GM10266 (cell line): ENCODE measurements at regions not wholly inside any gene's neighbourhood (a gene's known extent, or its start where the extent isn't known, plus 50 kb on each side); places are given as distances from the start of the nearest gene placed in this dataset.

Experiments used
- DNase-seq: peaks from one replicate; pipeline ENCODE4 v3.0.0; 2012; ENCODE audit errors: extremely low spot score
- TF ChIP-seq, protein P1 (sequence below): IDR thresholded peaks from 2 replicates; pipeline ENCODE4 v1.5.1; 2012; ENCODE audit warnings: mild to moderate bottlenecking, low read depth; ENCODE audit not compliant: control insufficient read depth, insufficient read depth; ENCODE audit errors: missing control alignments

DNA sequence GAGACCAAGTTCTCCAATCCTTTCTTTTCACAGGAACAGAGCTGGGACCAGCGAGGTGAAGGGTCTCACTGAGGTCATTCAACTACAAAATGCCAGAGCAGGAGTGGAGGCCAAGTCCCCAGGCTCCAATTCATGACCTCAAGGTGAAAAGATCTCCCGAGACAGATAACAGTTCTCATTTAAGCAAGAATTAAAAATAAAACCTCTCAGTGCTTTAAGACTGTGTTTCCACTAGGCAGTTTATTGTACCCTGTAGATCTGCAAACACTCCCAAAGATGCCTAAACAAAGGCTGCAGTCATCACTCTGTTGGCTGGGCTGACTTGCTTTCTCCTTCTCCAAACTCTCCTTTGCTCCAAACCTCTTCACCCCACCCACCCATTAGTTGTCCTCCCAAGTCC, 74.8 kb upstream of the CXCL12 start:
- TF ChIP-seq, protein P1, sequence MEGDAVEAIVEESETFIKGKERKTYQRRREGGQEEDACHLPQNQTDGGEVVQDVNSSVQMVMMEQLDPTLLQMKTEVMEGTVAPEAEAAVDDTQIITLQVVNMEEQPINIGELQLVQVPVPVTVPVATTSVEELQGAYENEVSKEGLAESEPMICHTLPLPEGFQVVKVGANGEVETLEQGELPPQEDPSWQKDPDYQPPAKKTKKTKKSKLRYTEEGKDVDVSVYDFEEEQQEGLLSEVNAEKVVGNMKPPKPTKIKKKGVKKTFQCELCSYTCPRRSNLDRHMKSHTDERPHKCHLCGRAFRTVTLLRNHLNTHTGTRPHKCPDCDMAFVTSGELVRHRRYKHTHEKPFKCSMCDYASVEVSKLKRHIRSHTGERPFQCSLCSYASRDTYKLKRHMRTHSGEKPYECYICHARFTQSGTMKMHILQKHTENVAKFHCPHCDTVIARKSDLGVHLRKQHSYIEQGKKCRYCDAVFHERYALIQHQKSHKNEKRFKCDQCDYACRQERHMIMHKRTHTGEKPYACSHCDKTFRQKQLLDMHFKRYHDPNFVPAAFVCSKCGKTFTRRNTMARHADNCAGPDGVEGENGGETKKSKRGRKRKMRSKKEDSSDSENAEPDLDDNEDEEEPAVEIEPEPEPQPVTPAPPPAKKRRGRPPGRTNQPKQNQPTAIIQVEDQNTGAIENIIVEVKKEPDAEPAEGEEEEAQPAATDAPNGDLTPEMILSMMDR, result no peak
- DNase-seq, result no peak

DNA sequence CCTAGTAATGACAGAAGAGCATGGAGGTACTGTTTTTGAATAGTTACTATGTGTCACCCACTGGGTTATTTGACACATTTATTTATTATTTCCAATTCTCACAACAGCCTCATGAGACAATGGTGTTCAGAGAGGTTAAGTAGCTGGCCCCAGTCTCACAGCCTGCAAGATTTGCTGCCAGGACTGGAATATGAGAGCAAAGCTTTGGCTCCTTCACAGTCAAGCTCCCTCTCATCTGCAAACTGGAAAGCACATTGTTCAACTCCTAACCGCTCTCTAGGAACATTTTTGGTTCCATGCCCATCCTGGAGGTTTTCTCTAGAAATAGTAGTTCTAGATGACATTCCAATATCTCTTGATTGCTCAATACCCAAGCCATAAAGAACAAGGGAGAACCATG, 75.5 kb upstream of the CXCL12 start:
- no peak for DNase-seq
- TF ChIP-seq, protein P1, result no peak

DNA sequence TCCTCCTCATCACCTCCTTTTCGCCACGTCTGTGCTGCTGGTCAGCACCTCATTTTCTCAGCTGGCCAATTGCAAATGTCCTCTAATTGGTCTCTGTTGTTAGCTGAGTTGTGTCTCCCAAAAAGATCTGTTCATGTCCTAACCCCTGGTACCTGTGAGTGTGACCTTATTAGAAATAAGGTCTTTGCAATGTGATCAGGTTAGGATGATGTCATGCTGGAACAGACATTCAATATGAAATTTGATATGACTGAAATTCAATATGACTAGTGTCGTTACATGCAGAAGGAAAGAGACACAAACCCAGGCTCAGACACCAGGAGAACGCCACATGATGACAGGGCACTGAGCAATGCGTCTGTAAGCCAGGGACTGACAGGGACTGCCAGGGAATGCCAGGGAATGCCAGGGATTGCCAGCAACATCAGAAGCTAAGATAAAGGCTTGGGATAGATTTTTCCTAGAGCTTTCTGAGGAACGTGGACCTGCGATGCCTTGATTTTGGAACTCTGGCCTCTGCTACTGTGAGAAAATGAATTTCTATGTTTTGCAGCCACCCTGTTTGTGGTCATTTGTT, 77.5 kb upstream of the CXCL12 start:
- TF ChIP-seq, protein P1, result no peak
- no peak for DNase-seq

DNA sequence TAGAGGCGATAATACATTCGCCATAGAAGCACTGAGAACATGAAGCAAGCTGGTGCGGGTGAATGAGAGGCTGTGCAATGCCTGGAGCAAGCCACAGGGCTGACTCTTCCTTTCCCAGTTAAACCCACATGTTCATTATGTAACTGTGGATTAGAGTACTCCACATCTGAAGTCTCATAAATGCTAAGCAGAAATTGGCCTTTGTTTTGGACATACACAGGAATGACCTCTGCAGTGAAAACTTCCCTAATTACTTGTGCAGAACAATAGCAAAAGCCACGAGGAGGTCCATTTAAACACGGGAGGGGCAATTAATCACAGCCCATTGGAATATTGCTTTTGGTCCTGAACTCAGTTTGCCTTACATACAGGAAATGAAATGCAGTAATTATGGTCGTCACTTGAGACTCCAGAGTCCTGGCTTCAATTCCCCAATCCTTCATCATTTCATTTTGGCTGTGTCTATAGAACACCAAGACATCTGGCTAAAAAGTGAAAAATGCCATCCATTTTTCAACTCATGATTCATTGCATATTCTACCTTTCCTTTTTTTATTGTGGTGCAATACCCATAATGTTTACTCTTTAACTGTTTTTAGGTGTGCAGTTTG, 78.7 kb upstream of the CXCL12 start:
- no peak for DNase-seq

DNA sequence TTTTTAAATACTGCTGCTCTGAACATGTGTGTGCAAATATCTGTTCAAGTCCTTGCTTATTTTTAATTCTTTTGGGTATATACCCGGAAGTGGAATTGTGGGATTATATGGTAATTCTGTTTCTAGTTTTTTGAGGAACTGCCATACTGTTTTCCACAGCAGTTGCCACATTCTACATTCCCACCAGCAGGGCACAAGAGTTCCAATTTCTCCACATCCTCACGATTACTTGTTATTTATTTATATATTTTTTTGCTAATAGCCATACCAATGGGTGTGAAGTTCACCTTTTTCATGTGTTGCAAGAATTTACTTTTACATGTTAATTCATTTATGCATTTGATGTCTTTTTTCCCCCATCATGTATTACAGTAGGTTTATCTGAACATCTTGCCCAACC, 79.6 kb upstream of the CXCL12 start:
- TF ChIP-seq, protein P1, result no peak
- DNase-seq, result no peak

More for the DNA sequence above, 78.7 kb upstream of the CXCL12 start:
- TF ChIP-seq, protein P1, result no peak

DNA sequence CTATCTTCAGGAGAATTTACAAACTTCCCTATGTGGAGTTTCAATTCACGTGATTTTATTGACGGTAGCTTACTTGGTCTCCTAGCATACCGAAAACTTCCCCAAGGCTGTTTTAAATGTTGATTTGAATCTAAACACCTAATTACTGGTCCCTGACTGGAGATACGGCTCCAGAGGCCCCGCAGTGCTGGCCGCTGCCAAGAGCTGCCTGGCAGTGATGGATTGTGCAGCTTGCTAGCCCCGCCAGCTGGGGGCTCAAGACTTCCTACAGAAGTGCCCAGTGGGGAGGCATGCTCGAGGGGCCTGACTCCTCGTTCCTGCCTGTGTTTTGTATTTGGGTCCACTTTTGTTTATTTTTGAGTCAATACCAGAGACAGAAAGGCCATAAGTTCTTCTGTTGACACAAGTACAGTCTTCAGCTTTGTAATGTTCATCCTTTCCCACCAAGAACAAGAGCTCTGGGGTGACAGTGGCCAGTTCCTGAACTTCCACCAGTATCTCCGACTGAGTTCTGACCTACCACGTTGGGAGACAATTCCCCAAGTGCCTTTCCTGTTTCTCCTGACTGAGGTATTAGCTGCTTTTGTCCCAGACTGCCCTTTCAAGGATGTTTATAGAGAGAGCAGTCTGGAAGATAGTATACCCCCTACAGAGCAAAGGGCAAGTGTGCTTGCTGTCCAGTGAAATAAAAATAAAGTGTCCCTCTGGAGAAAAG, 80.7 kb upstream of the CXCL12 start:
- DNase-seq, result no peak

More for the DNA sequence above, 80.7 kb upstream of the CXCL12 start:
- TF ChIP-seq, protein P1, result no peak
